ENCODE measurements at regions not wholly inside any gene's neighbourhood (a gene's known extent, or its start where the extent isn't known, plus 50 kb on each side); places are given as distances from the start of the nearest gene placed in this dataset.

DNA sequence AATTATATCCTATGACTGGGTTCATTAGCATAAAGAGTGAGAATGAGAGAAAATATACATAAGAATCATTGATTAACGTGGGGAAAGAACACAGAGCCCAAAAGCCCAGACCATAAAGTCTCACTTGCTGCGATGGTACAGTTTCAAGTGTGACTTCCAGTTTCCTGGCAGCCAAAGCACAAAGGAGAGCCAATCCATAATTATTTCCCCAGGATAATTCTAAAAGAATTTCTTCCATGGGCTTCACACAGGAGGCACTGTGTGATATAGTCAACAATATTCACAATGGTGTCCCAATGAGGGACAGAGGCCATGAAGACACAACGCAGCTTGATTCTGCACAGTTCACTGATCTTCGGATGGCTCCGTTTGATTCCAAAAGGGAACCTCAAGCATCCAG, 321.6 kb downstream of the PLPP3 start:
- intact Hi-C loops (cut with DNase I; ENCODE audit: low total_unique reads), result no loop called here
- 75 to 81% methylated on average over 5 of the region's 5 CpGs for WGBS, 2 donors
- no peak for DNase-seq (ENCODE audit: low spot score in 2 of 2)

DNA sequence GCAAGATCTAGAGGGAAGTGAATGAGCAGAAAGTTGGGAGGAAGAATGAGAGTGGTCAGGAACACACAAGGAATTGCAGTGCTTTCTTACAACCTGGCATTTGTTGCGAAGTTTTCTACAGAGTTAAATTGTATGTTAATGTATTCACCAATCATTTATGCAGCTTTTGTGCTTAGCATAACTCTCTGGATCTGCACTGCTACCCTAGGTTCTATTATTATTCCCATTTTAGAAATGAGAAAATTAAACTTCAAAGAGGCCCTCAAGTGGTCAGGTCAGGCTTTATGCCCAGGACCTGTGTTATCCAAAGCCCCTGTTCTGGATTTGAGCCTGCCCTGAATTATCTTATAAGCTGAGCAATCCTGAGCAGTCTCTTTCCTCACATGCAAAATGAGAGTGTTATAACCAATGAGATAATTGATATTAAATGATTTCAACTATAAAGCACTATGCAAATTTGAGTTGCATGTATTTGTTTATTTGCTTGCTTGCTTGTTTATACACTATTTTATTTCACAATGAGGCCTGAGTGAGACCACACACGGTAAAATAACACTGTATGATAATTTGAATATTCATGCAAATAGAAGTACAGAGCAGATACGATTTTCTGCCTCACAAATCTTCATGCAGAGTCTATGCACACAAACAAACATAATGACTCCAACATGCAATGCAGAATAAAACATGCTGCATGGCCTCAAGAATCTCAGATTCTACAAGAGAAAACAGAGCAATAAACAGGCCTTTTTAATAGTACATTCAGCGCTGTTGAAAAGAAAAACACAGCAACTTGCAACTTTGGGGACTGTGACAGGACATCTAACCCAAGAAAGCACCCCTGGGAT, 323.0 kb downstream of the PLPP3 start:
- no peak for DNase-seq (ENCODE audit: low spot score in 2 of 2)
- no peak for TF ChIP-seq POLR2A (IDR thresholded peaks at IDR 0.05)
- TF ChIP-seq, protein P1, sequence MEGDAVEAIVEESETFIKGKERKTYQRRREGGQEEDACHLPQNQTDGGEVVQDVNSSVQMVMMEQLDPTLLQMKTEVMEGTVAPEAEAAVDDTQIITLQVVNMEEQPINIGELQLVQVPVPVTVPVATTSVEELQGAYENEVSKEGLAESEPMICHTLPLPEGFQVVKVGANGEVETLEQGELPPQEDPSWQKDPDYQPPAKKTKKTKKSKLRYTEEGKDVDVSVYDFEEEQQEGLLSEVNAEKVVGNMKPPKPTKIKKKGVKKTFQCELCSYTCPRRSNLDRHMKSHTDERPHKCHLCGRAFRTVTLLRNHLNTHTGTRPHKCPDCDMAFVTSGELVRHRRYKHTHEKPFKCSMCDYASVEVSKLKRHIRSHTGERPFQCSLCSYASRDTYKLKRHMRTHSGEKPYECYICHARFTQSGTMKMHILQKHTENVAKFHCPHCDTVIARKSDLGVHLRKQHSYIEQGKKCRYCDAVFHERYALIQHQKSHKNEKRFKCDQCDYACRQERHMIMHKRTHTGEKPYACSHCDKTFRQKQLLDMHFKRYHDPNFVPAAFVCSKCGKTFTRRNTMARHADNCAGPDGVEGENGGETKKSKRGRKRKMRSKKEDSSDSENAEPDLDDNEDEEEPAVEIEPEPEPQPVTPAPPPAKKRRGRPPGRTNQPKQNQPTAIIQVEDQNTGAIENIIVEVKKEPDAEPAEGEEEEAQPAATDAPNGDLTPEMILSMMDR (IDR thresholded peaks at IDR 0.05), result no peak
- no peak overlapping the region for H3K4me3 ChIP-seq (ENCODE audit: low read depth, poor library complexity, severe bottlenecking)
- 65 to 68% methylated on average over 4 of the region's 4 CpGs for WGBS, 2 donors
- intact Hi-C loops (cut with DNase I; ENCODE audit: low total_unique reads), result no loop called here

More for the DNA sequence above, 321.6 kb downstream of the PLPP3 start:
- H3K4me3 ChIP-seq (ENCODE audit: low read depth, poor library complexity, severe bottlenecking), result no peak overlapping the region
- TF ChIP-seq, protein P1 (IDR thresholded peaks at IDR 0.05), result no peak
- TF ChIP-seq POLR2A (IDR thresholded peaks at IDR 0.05), result no peak

DNA sequence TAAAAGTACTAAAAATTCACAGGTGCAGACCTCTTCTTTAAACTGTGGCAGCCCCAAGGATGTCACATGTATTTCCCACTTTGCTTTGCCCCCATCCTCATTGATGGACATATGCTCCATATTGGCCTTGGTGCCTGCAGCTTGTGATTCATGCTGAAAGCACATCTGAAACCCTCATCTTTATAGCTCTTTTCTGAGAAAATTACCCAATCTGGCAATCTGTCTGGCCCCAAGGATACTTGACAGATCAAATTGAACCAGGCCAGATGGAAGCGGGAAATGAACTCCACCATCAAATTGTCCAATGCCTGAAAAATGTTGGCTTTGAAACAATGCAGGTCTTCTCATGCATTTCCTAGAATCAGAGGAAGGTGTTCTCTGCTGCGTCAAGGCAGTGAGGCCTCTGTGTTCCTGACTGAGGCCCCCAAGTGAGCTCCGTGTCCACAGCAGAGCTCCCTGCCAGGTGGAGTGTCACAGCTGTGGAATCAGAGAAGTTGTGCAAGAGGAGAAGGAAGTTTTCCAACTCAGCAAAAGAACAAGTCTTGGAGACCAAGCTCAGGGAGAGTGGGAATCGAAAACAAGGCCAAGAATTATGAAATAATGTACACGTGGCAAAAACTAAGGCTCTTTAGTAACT, 323.7 kb downstream of the PLPP3 start:
- 52 to 53% methylated on average over 5 of the region's 5 CpGs for WGBS, 2 donors
- intact Hi-C loops (cut with DNase I; ENCODE audit: low total_unique reads), result no loop called here
- no peak for TF ChIP-seq POLR2A (IDR thresholded peaks at IDR 0.05)
- H3K4me3 ChIP-seq (ENCODE audit: low read depth, poor library complexity, severe bottlenecking), result no peak overlapping the region
- DNase-seq (ENCODE audit: low spot score in 2 of 2), result peak; percentile 84 to 93

DNA sequence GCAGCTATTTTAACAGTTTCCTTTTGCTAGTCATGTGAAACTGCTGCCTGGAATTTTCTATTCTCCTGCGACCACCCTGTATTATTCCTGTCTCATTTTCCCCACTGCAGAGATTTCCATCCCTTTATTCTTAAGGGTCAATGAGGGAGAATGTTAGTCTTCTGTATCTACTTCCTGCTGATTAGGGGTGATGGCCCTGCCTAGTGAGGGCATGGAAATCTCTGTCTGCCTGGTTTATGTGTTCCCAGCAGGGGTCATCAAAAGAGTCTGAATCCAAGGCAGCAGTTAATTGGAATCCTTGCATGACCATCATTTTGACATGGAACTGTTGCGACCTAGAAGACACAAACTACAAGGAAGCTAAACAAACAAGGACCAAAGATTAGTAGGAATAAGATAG, 325.2 kb downstream of the PLPP3 start:
- no peak for DNase-seq (ENCODE audit: low spot score in 2 of 2)
- intact Hi-C loops (cut with DNase I; ENCODE audit: low total_unique reads), result no loop called here
- 92 to 95% methylated on average over 2 of the region's 2 CpGs for WGBS, 2 donors
- TF ChIP-seq, protein P1 (IDR thresholded peaks at IDR 0.05), result no peak
- no peak for TF ChIP-seq POLR2A (IDR thresholded peaks at IDR 0.05)
- H3K4me3 ChIP-seq (ENCODE audit: low read depth, poor library complexity, severe bottlenecking), result no peak overlapping the region

GRCh38 chr1:56250809-56251208, 328.6 kb downstream of the PLPP3 start:
- DNase-seq (ENCODE audit: low spot score in 2 of 2), result no peak
- intact Hi-C loops (cut with DNase I; ENCODE audit: low total_unique reads), result no loop called here
- TF ChIP-seq, protein P1 (IDR thresholded peaks at IDR 0.05), result no peak
- TF ChIP-seq POLR2A (IDR thresholded peaks at IDR 0.05), result no peak
- H3K4me3 ChIP-seq (ENCODE audit: low read depth, poor library complexity, severe bottlenecking), result no peak overlapping the region
- 44 to 96% methylated on average over 1 of the region's 1 CpG for whole genome bisulfite sequencing, 2 donors

DNA sequence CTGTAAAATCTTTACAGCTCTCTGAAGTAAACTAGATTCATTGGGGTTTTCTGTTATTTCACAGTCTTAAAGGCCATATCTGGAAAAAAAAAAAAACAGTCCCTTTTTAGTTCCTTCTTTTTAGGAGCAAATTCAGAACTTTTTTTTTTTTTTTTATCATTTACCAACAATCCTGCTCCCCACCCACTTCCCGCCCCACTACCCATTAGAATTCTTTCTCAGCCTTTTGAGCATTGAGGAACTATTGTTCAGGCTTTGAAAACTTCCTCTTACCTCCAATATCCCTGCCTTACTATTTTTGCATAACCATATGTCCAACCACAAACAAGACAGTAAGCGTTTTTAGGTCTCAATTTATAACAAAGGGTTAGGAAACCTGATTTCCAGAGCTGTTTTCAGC, 330.1 kb downstream of the PLPP3 start:
- no peak for TF ChIP-seq POLR2A (IDR thresholded peaks at IDR 0.05)
- TF ChIP-seq, protein P1 (IDR thresholded peaks at IDR 0.05), result no peak
- WGBS, 2 donors, result 66 to 75% methylated on average over 2 of the region's 2 CpGs
- no peak for DNase-seq (ENCODE audit: low spot score in 2 of 2)
- no peak overlapping the region for H3K4me3 ChIP-seq (ENCODE audit: low read depth, poor library complexity, severe bottlenecking)
- intact Hi-C loops (cut with DNase I; ENCODE audit: low total_unique reads), result no loop called here

All from lower leg skin (tissue), 4 donors.